ACC112 (cell line): ENCODE measurements at regions not wholly inside any gene's neighbourhood (a gene's known extent, or its start where the extent isn't known, plus 50 kb on each side); places are given as distances from the start of the nearest gene placed in this dataset.

Experiments used
- H2AFZ ChIP-seq: fragments of 200-600 bp; sonication (generic); one replicate; pipeline ENCODE4 v1.6.0; 2017; ENCODE audit warnings: antibody characterized with exemption, low read length; ENCODE audit not compliant: unreplicated experiment
- H3K27ac ChIP-seq: fragments of 200-600 bp; sonication (generic); 2 replicates; pipeline ENCODE4 v1.5.1; 2014; ENCODE audit warnings: low read depth, mild to moderate bottlenecking, antibody characterized with exemption, low read length, moderate library complexity
- H3K27me3 ChIP-seq: fragments of 200-600 bp; sonication (generic); 2 replicates; pipeline ENCODE4 v1.6.1; 2014; ENCODE audit warnings: mild to moderate bottlenecking, antibody characterized with exemption, low read length, moderate library complexity, mixed read lengths; ENCODE audit not compliant: insufficient read depth
- H3K36me3 ChIP-seq: fragments of 200-600 bp; sonication (generic); 2 replicates; pipeline ENCODE4 v1.6.1; 2016; ENCODE audit warnings: mild to moderate bottlenecking, antibody characterized with exemption, low read length, moderate library complexity, mixed read lengths; ENCODE audit not compliant: insufficient read depth
- H3K4me1 ChIP-seq: fragments of 200-600 bp; sonication (generic); one replicate; pipeline ENCODE4 v1.6.1; 2016; ENCODE audit warnings: low read length, mixed read lengths; ENCODE audit not compliant: insufficient read depth, unreplicated experiment, control insufficient read depth
- H3K4me3 ChIP-seq: fragments of 200-600 bp; sonication (generic); 2 replicates; pipeline ENCODE4 v1.5.1; 2014; ENCODE audit warnings: mild to moderate bottlenecking, low read depth, low read length
- H3K79me2 ChIP-seq: fragments of 200-600 bp; sonication (generic); one replicate; pipeline ENCODE4 v1.6.0; 2016; ENCODE audit warnings: low read length; ENCODE audit not compliant: control insufficient read depth, unreplicated experiment, insufficient read depth

DNA sequence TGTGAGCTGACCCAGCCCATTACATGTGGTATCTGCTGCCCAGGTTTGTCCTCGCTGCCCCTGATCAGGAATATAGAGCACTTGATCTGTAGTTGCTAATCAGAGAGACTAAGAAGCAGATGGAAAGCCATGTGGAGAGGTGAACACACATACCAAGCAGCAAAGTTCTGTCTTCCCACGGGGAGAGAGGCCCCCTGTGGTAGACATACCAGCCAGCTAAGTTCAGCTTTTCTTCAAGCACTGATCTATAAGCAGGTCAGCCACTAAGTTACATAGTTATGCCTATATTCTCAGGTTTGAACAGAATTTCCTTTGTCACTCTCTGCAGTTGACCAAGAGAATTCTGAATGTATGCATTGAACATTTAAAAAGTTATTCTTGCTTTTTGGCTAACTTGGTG, 76.4 kb downstream of the DDX3Y start:
- no peaks in the 10 kb centered on the region for H3K79me2 ChIP-seq
- H2AFZ ChIP-seq: no peak overlapping the region
- no peak overlapping the region for H3K4me3 ChIP-seq
- no peaks in the 10 kb centered on the region for H3K36me3 ChIP-seq
- peaks cover 2% of the 10 kb centered on the region; the same call in 1 of the 2 replicates for H3K27me3 ChIP-seq
- no peaks in the 10 kb centered on the region for H3K4me1 ChIP-seq
- no peak overlapping the region for H3K27ac ChIP-seq

DNA sequence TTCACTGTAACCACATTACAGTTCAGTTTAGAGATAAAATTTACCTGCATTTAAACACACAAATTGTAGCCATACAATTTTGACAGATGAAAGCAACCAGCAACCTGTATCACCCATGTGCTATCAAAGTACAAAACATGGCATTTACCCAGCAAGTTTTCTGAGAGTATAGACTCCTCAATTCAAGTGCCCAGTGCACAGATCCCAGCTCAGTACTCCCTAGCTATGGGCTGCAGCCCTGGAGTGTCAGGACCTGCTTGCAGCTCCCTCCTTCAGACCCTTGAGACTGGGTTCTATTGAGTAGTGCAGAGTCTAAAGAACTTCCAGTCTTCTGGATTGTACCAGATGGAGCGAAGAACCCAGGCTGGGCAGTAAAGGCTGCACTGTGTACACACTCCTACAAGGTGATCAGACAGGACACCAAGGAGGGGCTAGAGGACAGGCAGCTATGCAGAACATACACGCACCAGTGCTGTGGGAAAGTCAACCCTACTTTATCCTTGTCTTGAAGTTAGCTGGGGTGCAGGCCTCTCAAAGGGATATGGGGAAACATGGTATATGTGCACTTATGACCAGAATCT, 77.7 kb downstream of the DDX3Y start:
- Histone ChIP-seq H3K36me3 (no peaks in the 10 kb centered on the region), H3K4me3 (no peak overlapping the region), H3K27me3 (no peaks in the 10 kb centered on the region), H3K4me1 (no peaks in the 10 kb centered on the region), H3K79me2 (no peaks in the 10 kb centered on the region), H2AFZ (no peak overlapping the region), H3K27ac (no peak overlapping the region)

DNA sequence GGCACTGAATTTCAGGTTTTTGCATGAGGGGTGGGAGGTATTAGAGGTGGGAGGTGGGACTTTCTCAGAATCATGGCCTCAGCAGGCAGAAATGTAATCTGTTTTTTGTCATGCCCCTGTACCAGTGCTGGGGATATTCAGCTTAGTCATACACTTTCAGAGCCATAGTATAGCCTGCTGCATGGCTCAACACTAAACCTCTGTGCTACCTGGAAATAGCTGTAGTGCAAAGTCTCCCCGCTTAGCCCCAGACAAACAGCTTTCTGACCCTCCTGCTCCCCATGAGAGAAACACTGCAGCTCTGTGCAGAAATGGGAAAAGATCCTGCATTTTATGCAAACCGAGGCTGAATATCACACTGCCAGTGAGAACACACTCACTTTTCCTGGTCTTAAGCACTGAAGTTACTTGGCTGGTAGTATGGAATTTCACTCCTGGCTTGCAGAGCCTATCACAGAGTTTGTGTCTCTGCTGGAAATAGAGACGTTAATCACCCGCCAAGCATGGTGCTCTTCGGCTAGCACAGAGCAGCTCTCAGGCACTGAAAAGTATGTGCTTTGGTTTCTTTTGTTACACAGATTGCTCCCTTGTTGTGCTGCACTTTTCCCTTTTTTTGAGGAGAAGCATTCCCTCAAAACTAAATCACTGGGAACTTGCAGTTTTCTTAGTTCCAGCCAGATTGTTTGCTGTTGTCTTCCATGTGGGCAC, 80.1 kb downstream of the DDX3Y start:
- no peaks in the 10 kb centered on the region for H3K79me2 ChIP-seq
- H2AFZ ChIP-seq: no peak overlapping the region
- no peaks in the 10 kb centered on the region for H3K27me3 ChIP-seq
- H3K36me3 ChIP-seq: no peaks in the 10 kb centered on the region
- no peaks in the 10 kb centered on the region for H3K4me1 ChIP-seq
- no peak overlapping the region for H3K4me3 ChIP-seq
- H3K27ac ChIP-seq: no peak overlapping the region

- Histone ChIP-seq H3K79me2 (no peaks in the 10 kb centered on the region), H3K27ac (no peak overlapping the region), H2AFZ (no peak overlapping the region), H3K4me1 (no peaks in the 10 kb centered on the region), H3K36me3 (no peaks in the 10 kb centered on the region), H3K27me3 (no peaks in the 10 kb centered on the region), H3K4me3 (no peak overlapping the region)
These were observed 112.8 kb downstream of the DDX3Y start for GRCh38 chrY:13017493-13017892.

DNA sequence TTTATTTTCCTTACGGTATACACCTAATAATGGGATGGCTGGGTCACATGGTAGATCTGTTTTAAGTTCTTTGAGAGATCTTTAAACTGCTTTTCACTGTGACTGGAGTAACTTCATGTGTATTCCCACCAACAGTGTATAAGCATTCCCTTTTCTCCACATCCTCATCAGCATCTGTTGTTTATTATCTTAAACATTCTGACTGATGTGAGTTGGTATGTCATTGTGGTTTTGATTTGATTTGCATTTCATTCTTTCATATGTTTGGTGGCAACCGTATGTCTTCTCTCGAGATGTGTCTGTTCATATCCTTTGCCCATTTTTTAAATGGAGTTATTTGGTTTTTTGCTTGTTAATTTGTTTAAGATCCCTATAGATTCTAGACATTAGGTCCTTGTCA, 114.8 kb downstream of the DDX3Y start:
- H3K36me3 ChIP-seq: no peaks in the 10 kb centered on the region
- no peaks in the 10 kb centered on the region for H3K27me3 ChIP-seq
- H3K27ac ChIP-seq: no peak overlapping the region
- H3K4me3 ChIP-seq: no peak overlapping the region
- H3K79me2 ChIP-seq: no peaks in the 10 kb centered on the region
- H2AFZ ChIP-seq: no peak overlapping the region
- no peaks in the 10 kb centered on the region for H3K4me1 ChIP-seq

- Histone ChIP-seq H3K27me3 (no peaks in the 10 kb centered on the region), H2AFZ (no peak overlapping the region), H3K27ac (no peak overlapping the region), H3K4me3 (no peak overlapping the region), H3K36me3 (no peaks in the 10 kb centered on the region), H3K79me2 (no peaks in the 10 kb centered on the region), H3K4me1 (no peaks in the 10 kb centered on the region)
These were observed 116.2 kb downstream of the DDX3Y start for GRCh38 chrY:13020839-13021238.

DNA sequence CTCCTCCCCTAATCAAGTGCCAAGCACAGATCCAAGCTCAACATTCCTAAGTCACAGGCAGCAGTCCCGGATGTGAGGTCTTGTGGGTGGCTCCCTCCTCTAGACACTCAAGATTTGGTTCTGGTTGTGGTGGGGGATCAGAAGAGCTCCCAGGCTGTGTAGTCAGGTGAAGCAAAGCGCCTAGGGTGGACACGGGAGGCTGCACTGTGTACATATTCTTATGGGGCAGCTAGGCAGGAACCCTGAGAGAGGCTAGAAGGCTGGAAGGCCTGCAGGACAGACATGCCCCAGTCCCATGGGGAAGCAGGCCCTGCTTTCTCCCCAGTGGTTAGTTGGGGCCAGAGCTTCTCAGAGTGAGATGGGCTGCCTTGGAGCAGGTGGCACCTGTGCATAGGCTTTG, 118.9 kb downstream of the DDX3Y start:
- H3K27me3 ChIP-seq: no peaks in the 10 kb centered on the region
- no peaks in the 10 kb centered on the region for H3K36me3 ChIP-seq
- no peaks in the 10 kb centered on the region for H3K79me2 ChIP-seq
- no peaks in the 10 kb centered on the region for H3K4me1 ChIP-seq
- no peak overlapping the region for H3K4me3 ChIP-seq
- H2AFZ ChIP-seq: no peak overlapping the region
- no peak overlapping the region for H3K27ac ChIP-seq

GRCh38 chrY:13024447-13024846, 119.8 kb downstream of the DDX3Y start:
- Histone ChIP-seq H3K27me3 (no peaks in the 10 kb centered on the region), H2AFZ (no peak overlapping the region), H3K4me1 (no peaks in the 10 kb centered on the region), H3K36me3 (no peaks in the 10 kb centered on the region), H3K79me2 (no peaks in the 10 kb centered on the region), H3K27ac (no peak overlapping the region), H3K4me3 (no peak overlapping the region)

GRCh38 chrY:13026906-13027305, 122.2 kb downstream of the DDX3Y start:
- Histone ChIP-seq H3K79me2 (no peaks in the 10 kb centered on the region), H3K4me3 (no peak overlapping the region), H2AFZ (no peak overlapping the region), H3K27ac (no peak overlapping the region), H3K36me3 (no peaks in the 10 kb centered on the region), H3K4me1 (no peaks in the 10 kb centered on the region), H3K27me3 (no peaks in the 10 kb centered on the region)

DNA sequence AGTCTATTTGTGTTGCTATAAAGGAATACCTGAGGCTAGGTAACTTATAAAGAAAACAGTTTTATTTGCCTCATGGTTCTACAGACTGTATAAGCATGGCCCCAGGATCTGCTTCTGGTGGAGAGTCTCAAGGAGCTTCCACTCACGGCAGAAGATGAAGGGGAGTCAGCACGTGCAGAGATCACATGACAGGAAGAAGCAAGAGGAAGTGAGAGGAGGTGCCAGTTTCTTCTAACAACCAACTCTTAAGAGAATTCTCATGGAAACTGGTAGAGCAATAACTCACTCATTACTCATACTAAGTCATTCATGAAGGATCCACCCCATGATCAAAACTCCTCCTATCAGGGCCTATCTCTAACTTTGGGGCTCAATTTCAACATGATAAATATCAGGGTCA, 135.6 kb downstream of the DDX3Y start:
- Histone ChIP-seq H3K4me1 (no peaks in the 10 kb centered on the region), H3K27me3 (no peaks in the 10 kb centered on the region), H3K4me3 (no peak overlapping the region), H3K36me3 (no peaks in the 10 kb centered on the region), H2AFZ (no peak overlapping the region), H3K27ac (no peak overlapping the region), H3K79me2 (no peaks in the 10 kb centered on the region)

GRCh38 chrY:13053501-13053900, 148.8 kb downstream of the DDX3Y start:
- H3K27me3 ChIP-seq: no peaks in the 10 kb centered on the region
- no peaks in the 10 kb centered on the region for H3K36me3 ChIP-seq
- H3K27ac ChIP-seq: no peak overlapping the region
- no peaks in the 10 kb centered on the region for H3K79me2 ChIP-seq
- H2AFZ ChIP-seq: no peak overlapping the region
- no peak overlapping the region for H3K4me3 ChIP-seq
- H3K4me1 ChIP-seq: no peaks in the 10 kb centered on the region
